ENCODE measurements at regions not wholly inside any gene's neighbourhood (a gene's known extent, or its start where the extent isn't known, plus 50 kb on each side); places are given as distances from the start of the nearest gene placed in this dataset.

DNA sequence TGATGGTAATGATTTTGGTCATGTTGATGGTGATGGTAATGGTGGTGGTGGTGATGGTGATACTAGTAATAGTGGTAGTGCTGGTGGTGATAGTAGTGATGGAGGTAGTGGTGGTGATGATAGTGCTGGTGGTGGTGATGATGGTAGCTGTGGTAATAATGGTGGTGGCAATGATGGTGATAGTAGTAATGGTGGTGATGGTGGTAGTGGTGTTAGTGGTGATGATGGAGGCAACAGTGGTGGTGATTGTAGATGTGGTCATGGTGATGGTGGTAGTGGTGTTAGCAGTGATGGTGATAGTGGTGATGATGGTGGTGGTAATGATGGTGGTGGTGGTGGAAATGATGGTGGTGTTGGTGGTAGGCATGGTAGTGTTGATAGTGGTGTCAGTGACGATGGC is 127.0 kb upstream of the RPL38 start:
- Histone ChIP-seq H3K27ac (ENCODE audit: extremely low read length, insufficient read depth, low read length) (no peak overlapping the region), H3K9me3 (ENCODE audit: low read length) (peaks cover 10% of the 10 kb centered on the region; the same call in 1 of the 2 replicates), H3K27me3 (ENCODE audit: control insufficient read depth in 1 of 2, insufficient read depth in 2 of 2, low read length in 2 of 2) (peaks cover 2 to 29% of the 10 kb centered on the region in 2 experiments; a peak in 4 of 5 replicates), H2AFZ (ENCODE audit: low read length) (no peak overlapping the region), H3K4me3 (replicated peaks in 1 of 3; ENCODE audit: insufficient read depth in 1 of 3, low read depth in 2 of 3, low read length in 3 of 3) (no peak overlapping the region), H4K20me1 (ENCODE audit: insufficient read depth, low read length) (no peaks in the 10 kb centered on the region), H3K36me3 (replicated peaks in 1 of 2; ENCODE audit: control insufficient read depth in 1 of 2, insufficient read depth in 2 of 2, low read length in 2 of 2) (no peaks in the 10 kb centered on the region), H3K4me1 (ENCODE audit: insufficient read depth, low read length) (no peaks in the 10 kb centered on the region), H3K4me2 (ENCODE audit: low read depth, low read length) (no peak overlapping the region), H3K79me2 (ENCODE audit: insufficient read depth, low read length) (no peaks in the 10 kb centered on the region), H3K9ac (ENCODE audit: insufficient read depth, low read depth, low read length) (no peak overlapping the region)
- POLR2A ChIA-PET, result no interaction called here
- CTCF ChIA-PET (ENCODE audit: low intra/inter-chr PET ratio, low total read pairs), result no interaction called here
- DNase-seq (ENCODE audit: low spot score) (no peak), FAIRE-seq (no peak), ATAC-seq (no peak)
- BruUV-seq (replicated peaks), result no TSS peak
- WGBS (ENCODE audit: low lambda C conversion rate), result 0% methylated on average over 1 of the region's 1 CpG
- in situ Hi-C loops (cut with HindIII; ENCODE audit: extremely low pct_ligation_motif_present, low pct_unique_long_range_greater_than_20kb), result no loop called here
- intact Hi-C loops (cut with micrococcal nuclease; ENCODE audit: unreplicated experiment), result no loop called here
- peak; percentile 6; the same call in 1 of the 2 replicates for TF ChIP-seq FOXP1 (IDR thresholded peaks at IDR 0.05)
- TF ChIP-seq FOXP1 (CRISPR knock-in tag; IDR thresholded peaks at IDR 0.05), result no peak
- peak; percentile 19; the same call in 1 of the 2 replicates for TF ChIP-seq ZBTB40 (IDR thresholded peaks at IDR 0.05)
- no peak for TF ChIP-seq ZBTB40 (CRISPR knock-in tag; IDR thresholded peaks at IDR 0.05)
- no peak for TF ChIP-seq ZSCAN30 (CRISPR knock-in tag; IDR thresholded peaks at IDR 0.05)
- no peak for TF ChIP-seq ISX (CRISPR knock-in tag; conservative IDR thresholded peaks at IDR 0.05)
- TF ChIP-seq SOX6 (IDR thresholded peaks at IDR 0.05), result peak; percentile 82; the same call in 1 of the 2 replicates
- no peak for TF ChIP-seq SOX6 (CRISPR knock-in tag; IDR thresholded peaks at IDR 0.05)
- TF ChIP-seq TEF (CRISPR knock-in tag; IDR thresholded peaks at IDR 0.05), result no peak
- TF ChIP-seq, protein P1, sequence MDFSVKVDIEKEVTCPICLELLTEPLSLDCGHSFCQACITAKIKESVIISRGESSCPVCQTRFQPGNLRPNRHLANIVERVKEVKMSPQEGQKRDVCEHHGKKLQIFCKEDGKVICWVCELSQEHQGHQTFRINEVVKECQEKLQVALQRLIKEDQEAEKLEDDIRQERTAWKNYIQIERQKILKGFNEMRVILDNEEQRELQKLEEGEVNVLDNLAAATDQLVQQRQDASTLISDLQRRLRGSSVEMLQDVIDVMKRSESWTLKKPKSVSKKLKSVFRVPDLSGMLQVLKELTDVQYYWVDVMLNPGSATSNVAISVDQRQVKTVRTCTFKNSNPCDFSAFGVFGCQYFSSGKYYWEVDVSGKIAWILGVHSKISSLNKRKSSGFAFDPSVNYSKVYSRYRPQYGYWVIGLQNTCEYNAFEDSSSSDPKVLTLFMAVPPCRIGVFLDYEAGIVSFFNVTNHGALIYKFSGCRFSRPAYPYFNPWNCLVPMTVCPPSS (IDR thresholded peaks at IDR 0.05), result 0 out of 2 replicates have a peak, but pooled peaks have one; percentile 65
- TF ChIP-seq FOXA1 (IDR thresholded peaks at IDR 0.05), result peak; percentile 36; the same call in 1 of the 2 replicates
- TF ChIP-seq FOXA1 (CRISPR knock-in tag; IDR thresholded peaks at IDR 0.05), result no peak
- peak; percentile 59 for TF ChIP-seq ZNF282 (IDR thresholded peaks at IDR 0.05; ENCODE audit: partially characterized antibody)
- 0 out of 2 replicates have a peak, but pooled peaks have one; percentile 9 for TF ChIP-seq NONO (IDR thresholded peaks at IDR 0.05)
- TF ChIP-seq NONO (CRISPR knock-in tag; conservative IDR thresholded peaks at IDR 0.05), result no peak
- TF ChIP-seq IRX3 (CRISPR knock-in tag; IDR thresholded peaks at IDR 0.05; ENCODE audit: borderline replicate concordance, low read depth), result no peak
- TF ChIP-seq NBN (conservative IDR thresholded peaks at IDR 0.05), result peak; percentile 82; the same call in 1 of the 2 replicates
- peak; percentile 67; the same call in 1 of the 2 replicates for TF ChIP-seq PLRG1 (conservative IDR thresholded peaks at IDR 0.05)
- no peak for TF ChIP-seq ZSCAN20 (CRISPR knock-in tag; IDR thresholded peaks at IDR 0.05; ENCODE audit: borderline replicate concordance)

Data from HepG2 (cell line).